H4 (cell line): ENCODE measurements at regions not wholly inside any gene's neighbourhood (a gene's known extent, or its start where the extent isn't known, plus 50 kb on each side); places are given as distances from the start of the nearest gene placed in this dataset.
"Not testable (repeated sequence)": the region's sequence is repeated elsewhere in the genome, so short reads cannot be mapped to it uniquely, and the experiment has no call there.

Experiments
- DNase-seq: peaks from one replicate; pipeline ENCODE4 v3.0.0-alpha.2; 2015; ENCODE audit warnings: low spot score

- DNase-seq, result no peak
These were observed 181.6 kb upstream of the RORA start for GRCh38 chr15:61410662-61411061.

- DNase-seq, result no peak
These were observed 175.5 kb upstream of the RORA start for GRCh38 chr15:61404567-61404966.

DNA sequence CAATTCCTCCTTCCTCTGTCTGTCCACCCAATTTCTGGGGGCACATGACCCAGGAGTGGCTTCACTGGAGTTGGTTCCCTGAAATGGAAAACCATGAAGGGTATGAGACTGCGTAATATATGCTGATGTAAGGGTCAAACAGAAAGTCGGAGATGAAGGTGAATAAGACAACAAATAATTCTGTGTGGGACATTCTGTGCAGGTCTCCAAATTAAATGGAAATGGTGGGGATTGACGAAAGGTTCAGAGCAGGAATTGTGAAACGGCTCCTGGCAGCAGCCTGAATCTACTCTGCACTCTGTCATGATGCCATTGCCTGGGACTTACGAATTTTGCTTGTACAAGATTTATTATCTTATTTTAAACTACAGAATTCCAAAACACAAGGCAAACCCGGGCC lies 174.8 kb upstream of the RORA start:
- no peak for DNase-seq

DNA sequence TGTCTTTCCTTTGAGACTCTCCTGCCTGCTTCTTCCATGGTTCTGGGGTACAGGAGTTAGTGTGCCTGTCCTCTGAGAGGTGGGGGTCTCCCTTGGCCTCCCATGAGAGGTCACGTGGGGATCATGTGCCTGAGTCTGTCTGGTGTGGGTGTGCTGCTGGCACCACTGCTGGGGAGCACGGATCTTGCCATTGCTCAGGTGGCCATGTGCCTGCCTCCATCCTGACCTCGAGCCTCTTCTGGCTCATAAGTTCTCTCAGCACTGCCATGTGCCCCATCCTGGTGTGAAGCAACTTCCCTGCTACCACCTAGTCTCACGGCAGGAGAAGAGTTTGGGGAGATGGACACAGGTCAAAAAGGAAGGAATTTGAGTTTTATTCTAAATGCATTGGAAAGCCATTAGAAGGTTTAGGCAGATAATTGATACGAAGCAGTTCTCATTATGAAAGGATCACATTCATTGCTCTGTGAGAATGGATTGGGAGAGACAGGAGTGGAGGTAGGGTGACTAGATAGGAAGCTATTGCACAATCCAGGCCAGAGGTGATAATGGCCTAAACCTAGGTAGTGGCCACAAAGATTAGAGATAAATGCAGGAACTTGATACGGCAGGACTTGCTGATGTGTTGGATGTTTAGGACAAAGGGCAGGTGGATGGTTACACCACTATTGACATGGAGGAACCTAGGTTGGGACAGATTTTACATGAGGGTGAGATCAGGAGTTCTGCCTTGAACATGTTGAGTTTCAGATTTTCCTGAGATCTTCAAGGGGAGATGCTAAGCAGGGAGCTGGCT lies 173.0 kb upstream of the RORA start:
- no peak for DNase-seq

DNA sequence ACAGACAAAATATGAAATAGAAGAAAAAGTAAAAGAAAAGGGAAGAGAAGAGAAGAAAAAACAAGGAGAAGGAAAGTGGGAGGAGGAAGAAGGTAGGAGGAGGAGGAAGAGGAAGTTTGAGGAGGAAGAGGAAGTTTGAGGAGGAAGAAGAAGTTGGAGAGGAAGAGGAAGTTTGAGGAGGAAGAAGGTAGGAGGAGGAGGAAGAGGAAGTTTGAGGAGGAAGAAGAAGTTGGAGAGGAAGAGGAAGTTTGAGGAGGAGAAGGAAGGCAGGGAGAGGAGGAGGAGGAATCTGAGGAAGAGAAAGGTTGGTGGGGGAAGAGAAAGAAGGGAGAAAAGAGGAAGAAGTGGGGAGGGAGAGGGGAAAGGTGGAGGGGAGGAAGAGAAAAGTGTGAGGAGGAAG lies 169.2 kb upstream of the RORA start:
- no peak for DNase-seq

DNA sequence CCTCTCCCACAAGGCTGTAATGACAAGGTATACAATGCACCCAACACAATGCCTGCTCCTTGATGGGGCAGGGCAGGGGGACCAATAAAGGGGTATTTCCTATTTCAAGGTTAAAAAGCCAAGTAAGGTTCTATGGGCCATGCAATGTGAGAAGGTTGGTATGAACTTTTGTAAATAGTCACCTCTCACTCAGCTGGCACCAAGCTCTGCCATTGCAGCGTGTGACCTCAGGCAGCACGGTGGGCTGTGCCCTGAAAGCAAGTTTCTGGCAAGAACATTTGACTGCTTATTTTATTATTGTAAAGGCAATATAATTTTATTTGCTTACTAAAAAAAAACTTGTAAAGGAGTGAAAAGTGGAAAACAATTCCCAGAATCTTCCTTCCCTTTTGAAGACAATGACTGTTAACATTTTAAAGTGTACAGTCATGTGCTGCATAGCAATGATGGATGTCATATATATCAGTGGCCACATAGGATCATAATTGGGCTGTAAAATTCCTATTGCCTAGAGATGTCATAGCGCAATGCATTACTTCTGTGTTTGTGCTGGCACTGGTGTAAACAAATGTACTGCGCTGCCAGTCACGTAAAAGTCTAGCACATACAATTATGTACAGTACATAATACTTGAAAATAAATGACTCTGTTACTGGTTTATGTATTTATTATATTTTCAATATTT lies 167.3 kb upstream of the RORA start:
- DNase-seq, result no peak

DNA sequence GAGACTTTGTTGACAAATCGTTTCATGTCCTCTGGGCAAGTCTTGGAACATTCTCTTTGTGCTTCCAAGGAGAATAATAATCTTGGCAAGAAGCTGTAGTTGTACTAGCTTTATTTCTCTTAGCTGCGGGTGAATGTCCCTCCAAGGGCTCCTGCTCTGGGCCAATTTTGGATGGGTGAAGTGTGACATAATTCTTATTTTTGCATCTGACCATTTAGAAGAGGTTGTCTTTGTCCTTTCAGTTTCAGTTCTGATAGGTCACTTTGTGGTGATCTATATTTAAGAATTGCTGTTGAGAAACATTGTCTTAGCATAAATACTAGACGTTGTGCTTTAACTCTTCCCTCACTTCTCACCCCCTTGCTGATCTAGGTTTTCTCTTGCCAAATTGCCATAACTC lies 164.8 kb upstream of the RORA start:
- DNase-seq, result no peak

DNA sequence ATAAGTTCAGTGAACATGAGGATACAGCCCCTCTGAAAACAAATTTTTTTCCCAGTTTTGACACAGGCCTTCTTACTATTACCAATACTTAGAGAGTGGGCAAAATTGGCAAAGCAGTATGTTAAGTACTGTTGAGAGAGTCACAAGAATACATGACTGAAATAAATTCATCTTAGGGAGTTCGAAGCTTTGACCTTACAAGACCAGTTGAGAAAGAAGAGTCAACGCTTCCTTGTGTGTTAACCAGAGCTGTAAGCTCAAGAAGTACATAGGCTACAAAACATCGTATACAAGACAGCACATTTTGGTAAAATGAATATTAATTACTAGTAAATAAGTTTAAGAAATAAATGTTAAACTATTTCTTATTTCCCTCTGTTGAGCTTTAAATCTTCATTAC lies 164.4 kb upstream of the RORA start:
- no peak for DNase-seq

- DNase-seq, result no peak
These were observed 161.0 kb upstream of the RORA start for GRCh38 chr15:61390138-61390537.

- DNase-seq, result no peak
These were observed 160.4 kb upstream of the RORA start for GRCh38 chr15:61389334-61390028.

DNA sequence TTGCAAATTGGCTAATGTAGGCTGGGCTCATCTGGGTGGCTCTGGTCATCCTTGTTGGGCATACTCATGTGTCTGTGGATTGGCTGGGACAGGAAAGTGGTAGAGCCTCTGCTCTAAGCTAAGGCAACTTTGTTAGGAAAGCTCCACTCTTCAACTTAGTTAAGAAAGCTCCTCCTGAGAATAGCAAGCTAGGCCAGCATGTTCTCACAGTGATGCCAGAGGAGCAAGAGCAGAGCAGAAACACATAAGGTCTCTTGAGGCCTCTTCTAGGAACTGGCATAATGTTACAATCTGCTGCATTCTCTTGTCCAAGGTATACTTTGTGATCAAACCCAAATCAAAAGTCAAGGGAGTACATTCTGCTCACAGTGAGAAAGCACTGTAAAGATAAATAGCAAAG lies 158.6 kb upstream of the RORA start:
- no peak for DNase-seq

- DNase-seq, result no peak
These were observed 154.3 kb upstream of the RORA start for GRCh38 chr15:61383421-61383820.

- no peak for DNase-seq
These were observed 153.8 kb upstream of the RORA start for GRCh38 chr15:61382927-61383326.

- no peak for DNase-seq
These were observed 152.4 kb upstream of the RORA start for GRCh38 chr15:61381501-61381900.

DNA sequence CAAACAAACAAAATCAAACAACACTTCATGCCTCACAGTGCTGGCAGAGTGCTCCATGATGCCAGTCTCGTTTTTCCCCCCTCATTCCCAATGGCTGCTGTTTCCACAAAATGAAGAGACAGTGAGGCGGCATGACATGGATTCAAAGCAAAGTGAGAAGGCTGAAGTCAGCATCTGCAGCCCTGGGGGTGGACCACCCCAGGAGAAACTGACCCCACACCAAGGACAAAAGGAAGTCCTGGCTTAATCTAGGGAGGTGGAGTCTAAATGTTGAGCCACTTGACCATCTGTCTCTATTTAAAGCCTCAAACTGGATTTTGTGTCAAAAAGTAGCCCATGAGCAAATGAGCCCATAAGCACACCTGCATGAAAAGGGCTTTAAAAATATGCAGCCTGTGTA lies 151.2 kb upstream of the RORA start:
- no peak for DNase-seq

DNA sequence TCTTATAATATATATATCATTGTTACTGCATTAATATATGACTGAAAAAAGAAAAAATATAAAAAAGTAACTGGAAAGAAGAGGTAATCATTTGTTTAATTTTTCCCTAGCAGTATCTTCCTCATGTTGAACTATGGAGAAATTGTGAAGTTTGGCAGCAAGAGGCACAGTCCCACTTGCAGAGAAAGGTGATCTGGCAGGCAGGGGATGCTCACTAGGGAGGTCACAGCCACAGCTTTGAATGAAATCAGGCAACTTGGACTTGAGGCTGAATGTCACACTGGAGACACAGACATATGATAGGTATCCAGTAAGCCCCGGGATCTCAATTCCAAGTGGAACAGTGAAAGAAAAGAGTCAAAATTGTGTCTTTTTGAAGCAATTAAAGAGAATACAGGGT lies 149.9 kb upstream of the RORA start:
- DNase-seq, result no peak

- no peak for DNase-seq
These were observed 147.9 kb upstream of the RORA start for GRCh38 chr15:61376961-61377360.

GRCh38 chr15:61376516-61376915 lies 147.4 kb upstream of the RORA start:
- no peak for DNase-seq

DNA sequence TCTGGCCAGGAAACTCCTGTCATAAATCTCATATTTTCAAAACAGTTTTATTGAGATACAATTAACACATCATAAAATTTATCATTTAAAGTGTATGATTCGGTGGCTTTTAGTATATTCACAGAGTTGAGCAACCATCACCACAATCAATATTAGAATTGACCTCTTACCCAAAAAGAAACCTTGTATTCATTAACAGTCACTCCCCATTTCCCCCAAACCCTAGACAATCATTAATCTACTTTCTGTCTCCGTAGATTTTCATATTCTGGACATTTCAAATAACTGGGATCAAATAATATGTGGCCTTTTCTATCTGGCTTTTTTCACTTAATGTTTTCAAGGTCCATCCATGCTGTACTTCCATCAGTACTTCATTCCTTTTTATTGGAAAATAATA lies 145.7 kb upstream of the RORA start:
- DNase-seq, result no peak

DNA sequence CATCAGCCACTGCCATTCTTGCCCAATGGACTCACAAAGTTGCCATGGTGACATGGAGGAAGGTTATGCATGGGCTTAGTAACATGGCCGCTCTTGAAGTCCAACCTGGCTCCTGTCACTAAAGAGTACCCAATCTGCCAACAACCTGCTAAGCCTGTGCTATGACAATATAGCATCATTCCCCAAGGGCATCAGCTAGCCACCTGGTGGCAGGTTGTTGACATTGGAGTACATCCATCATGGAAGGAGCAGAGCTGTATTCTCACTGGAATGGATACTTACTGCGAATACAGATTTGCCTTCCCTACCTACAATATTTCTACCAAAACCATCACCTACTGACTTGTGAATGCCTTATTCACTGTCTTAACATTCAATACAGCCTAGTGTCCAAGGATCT lies 138.9 kb upstream of the RORA start:
- no peak for DNase-seq

DNA sequence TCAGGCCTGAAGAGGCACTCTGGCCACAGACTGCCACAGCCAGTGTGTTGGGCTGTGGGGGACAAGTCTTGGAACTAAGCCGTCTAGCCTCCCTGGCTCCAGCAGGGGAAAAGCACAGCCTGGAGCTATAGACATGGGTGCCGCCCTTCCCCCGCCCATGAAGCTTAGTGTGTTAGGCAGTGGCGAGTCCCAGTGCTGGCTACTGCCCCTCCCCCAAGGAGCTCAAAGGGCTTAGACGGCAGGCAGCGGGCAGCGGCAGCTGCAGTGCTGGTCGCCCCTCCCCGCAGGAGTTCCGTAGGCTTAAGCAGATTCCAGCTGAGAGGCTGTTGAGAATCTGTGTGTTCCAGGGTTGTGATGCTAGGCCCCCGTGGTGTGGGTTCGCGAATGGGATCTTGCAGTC lies 135.8 kb upstream of the RORA start:
- no peak for DNase-seq

DNA sequence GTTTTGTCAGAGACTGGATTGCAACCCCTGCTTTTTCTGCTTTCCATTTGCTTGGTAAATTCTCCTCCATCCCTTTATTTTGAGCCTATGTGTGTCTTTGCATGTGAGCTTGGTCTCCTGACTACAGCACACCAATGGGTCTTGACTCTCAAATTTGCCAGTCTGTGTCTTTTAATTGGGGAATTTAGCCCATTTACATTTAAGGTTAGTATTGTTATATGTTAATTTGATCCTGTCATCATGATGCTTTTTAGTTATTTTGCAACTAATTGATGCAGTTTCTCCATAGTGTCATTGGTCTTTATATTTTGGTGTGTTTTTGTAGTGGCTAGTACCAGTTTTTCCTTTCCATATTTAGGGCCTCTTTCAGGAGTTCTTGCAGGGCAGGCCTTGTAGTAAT lies 133.8 kb upstream of the RORA start:
- not testable (repeated sequence) for DNase-seq

DNA sequence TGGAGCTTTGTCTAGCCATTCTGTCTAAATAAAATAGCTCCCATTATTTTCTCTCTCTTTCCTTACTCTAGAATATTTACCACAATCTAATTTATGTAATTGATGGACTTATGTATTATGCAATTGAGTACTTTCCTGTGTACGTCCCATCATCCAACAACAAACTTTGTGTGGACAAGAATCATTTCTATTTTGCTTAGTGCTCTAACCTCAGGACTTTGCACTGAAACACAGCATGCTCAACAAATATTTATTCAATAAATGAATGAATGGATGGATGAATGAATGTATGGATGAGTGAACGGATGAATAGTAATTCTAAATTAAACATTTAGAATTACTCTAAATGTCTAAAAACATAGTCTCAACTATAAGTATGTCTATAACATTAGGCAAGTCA lies 115.2 kb upstream of the RORA start:
- DNase-seq, result no peak
